ENCODE measurements at regions not wholly inside any gene's neighbourhood (a gene's known extent, or its start where the extent isn't known, plus 50 kb on each side); places are given as distances from the start of the nearest gene placed in this dataset.
"Not testable (repeated sequence)": the region's sequence is repeated elsewhere in the genome, so short reads cannot be mapped to it uniquely, and the experiment has no call there.

GRCh38 chr9:78172610-78173009 is 63.3 kb upstream of the CEP78 start:
- not testable (repeated sequence) for DNase-seq (ENCODE audit: low spot score)

DNA sequence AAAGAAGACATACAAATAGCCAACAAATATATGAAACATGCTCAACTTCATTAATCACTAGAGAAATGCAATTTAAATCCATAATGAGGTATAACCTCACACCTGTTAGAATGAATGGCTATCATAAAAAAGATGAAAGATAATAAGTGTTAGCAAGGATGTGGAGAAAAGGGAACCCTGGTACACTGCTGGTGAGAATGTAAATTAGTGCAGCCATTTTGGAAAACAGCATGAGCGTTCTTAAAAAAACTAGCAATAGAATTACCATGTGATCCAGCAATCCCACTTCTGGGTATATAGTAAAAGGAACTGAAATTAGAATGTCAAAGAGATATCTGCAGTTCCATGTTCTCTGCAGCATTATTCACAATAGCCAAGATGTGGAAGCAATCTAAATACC is 64.2 kb upstream of the CEP78 start:
- no peak for DNase-seq (ENCODE audit: low spot score)

DNA sequence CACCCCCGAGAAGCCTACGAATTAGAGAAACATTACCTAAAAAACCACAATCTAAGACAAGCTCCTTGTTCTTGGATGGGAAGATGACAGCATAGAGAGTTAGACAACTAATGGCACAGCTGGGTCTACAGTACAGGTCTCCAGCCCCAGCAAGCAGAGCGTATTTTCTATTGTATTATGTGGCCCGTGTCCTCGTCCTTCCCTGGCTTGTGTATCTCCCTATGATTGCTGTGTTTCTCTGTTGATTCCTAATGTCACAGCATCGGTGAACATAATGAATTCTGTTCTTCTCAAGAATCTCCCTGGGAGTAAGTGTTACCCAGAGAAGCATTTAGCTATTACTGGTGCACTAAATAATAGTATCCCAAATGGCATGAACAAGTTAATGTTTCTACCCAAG is 66.8 kb upstream of the CEP78 start:
- DNase-seq (ENCODE audit: low spot score) = no peak

DNA sequence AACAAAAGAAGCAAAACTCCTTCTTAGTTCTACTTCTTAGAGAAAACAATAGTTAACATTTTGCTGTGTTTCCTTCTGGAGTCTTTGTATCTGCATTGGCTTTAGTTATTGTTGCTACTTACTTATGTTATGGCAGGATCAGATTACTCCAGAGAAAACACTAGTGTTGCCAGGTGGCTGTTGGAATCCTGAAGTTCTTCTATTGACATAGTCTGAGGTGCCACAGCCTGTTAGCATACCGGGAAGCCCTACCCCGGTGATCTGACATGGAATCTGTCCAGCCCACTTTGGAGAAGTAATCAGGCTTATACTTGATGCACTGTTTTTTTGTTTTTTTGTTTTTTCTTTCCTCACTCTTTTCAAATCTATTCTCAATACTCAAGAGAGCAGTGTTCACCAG is 68.5 kb upstream of the CEP78 start:
- DNase-seq (ENCODE audit: low spot score) = no peak

DNA sequence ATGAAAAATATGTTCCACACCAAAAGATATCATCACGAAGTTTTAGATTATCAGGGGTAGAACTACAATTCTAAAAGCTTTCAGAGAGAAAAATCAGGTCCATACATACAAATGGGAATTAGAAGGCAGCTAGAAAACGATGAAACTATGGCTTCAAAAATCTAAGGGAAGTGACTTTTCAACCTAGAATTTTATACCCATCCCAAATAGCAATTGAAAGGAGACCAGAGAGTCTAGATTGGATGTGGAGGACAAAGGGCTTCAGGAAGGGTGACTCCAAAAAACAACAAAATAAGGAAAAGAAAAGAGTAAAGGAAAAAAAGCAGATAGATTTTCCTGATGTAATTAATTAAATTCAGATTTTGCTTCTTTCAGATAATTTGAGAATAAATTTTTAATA is 72.0 kb upstream of the CEP78 start:
- DNase-seq (ENCODE audit: low spot score) = no peak

- no peak for DNase-seq (ENCODE audit: low spot score)
Measured at GRCh38 chr9:78158286-78158685, 77.6 kb upstream of the CEP78 start.

- no peak for DNase-seq (ENCODE audit: low spot score)
Measured at GRCh38 chr9:78150983-78151356, 84.9 kb upstream of the CEP78 start.

- no peak for DNase-seq (ENCODE audit: low spot score)
Measured at GRCh38 chr9:78150312-78150982, 85.4 kb upstream of the CEP78 start.

DNA sequence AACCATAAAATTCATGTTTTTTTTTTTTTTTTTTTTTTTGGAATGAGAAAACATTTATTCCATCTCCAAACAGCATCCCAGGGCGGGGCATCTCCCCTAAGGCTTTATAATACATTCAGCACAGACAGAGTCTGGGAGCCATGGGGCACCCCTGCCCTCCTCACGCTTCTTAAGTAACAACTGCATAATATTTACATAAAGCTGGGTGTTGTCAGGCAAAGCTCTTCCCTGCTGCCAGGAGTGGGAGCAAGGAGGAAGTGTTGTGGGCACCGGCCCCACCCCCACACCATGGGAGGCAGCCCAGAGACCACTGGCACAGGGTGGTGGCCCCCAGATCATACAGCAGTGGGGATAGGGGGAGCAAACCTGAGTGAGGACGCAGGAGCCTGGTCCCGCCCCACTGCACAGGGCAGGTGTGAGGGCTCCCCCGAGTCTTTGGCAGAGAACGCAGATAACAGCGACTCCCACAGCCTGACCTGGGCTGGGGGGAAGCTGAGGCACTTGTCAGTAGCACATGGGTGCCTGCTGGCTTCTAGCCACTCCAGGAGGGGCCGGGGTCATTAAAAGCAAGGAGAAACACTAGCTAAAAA is 86.1 kb upstream of the CEP78 start:
- no peak for DNase-seq (ENCODE audit: low spot score)

GRCh38 chr9:78146241-78146640 is 89.6 kb upstream of the CEP78 start:
- DNase-seq (ENCODE audit: low spot score) = no peak

DNA sequence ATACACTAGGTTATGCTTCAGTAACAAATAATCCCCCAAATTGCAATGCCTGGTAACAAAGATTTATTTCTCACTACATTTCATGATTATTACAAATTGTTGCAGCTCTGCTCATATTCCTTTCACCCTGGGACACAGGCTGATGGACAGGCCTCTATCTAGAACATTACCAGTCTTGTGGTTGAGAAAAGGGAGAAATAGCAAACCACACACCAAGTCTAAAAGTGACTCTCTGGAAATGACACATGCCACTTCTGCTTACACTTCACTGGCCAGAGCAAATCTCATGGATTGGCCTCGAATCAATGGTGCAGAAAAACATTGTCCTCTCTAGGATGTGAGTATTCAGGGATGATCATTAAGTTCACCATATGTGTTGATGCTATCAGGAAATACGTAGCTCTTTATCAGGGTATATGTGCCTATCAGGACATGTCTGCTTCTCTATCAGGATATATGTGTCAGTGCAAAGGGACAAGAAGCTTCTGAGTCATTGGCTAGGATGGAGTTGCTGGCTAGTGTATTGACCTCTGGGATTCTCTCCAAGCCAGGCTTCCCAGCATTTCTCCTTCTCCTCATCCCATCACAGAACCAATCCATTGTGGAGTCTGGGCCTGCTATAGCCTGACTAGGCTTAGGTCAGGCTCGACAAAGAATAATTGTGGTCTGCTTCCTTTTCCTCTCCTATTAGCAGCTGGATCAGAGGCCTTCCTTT is 91.1 kb upstream of the CEP78 start:
- no peak for DNase-seq (ENCODE audit: low spot score)

- no peak for DNase-seq (ENCODE audit: low spot score)
Measured at GRCh38 chr9:78144008-78144381, 91.9 kb upstream of the CEP78 start.

- DNase-seq (ENCODE audit: low spot score) = no peak
Measured at GRCh38 chr9:78143281-78144007, 92.4 kb upstream of the CEP78 start.

GRCh38 chr9:78142264-78142663 is 93.6 kb upstream of the CEP78 start:
- not testable (repeated sequence) for DNase-seq (ENCODE audit: low spot score)

DNA sequence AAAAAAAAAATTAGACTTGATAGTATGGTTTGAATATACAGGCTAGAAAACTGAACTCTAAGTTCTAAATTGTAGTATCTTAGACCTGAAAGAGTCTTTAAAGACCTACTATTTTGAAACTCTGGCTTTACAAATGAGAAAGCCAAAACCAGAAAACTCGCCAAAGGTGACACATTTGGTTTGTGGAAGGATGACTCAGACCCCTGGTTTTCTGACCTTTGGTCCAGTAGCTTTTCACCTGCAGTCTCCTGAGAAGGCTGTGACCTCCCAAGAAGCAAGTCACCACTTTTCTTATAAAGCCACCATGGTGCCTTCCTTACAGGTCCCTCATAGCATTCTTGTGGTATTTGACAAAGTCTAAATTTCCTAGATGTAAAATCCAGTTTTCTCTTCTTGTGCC is 102.1 kb upstream of the CEP78 start:
- no peak for DNase-seq (ENCODE audit: low spot score)

- DNase-seq (ENCODE audit: low spot score) = peak; percentile 10
Measured at GRCh38 chr9:78132701-78133058, 101.1 kb upstream of the GNAQ start.

DNA sequence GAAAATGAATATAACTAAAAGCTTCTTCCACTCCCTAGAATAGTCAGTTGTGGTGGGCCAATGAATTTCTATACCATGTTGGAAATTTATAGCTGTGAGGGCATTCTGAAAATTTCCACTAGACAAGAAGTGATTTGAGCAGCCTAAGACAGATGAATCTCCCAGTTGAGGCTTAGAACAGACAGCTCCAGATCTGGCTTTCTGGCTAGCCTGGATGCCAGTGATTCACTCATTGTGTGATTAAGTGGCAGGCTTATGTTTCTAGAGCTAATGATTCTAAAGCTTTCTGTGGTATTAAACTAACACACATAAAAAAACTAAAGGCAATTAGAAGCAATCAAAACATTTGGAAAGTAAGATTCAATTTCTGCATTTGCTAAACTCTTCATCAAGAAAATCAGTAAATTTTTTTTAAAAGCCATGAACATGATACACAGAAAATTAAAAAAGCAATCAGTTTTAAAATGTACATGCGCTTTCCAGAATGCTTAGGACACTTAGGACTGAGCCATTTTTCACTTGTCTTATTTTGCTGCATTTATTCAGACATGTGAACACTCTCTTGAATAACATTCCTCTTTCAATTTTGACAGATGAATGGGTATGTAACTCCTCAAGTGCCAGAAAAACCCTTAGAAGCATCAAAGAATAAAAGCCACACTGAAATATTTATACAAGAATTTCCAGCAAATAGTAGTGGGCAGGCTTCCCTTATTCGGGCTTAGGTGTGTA is 100.5 kb upstream of the GNAQ start:
- DNase-seq (ENCODE audit: low spot score) = no peak

- no peak for DNase-seq (ENCODE audit: low spot score)
Measured at GRCh38 chr9:78130853-78131252, 99.2 kb upstream of the GNAQ start.

DNA sequence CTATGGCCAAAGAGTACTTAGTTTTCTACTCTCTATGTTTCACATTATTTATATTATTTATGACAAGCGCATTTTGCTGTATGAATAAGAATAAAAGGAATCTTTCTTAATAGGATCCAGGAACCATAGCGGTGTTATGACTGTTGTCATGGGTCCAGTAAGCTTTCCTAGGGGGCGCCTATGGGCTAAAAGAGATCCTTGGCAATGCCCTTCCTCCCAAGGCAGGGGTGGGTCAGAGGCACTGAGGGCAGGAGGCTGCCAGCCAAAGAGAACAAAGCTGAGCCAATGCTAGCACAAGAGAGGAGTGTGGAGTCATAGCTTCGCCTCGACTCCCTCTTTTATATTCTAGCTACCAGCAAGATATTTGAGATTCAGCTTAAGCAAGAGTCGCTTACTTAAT is 98.4 kb upstream of the GNAQ start:
- no peak for DNase-seq (ENCODE audit: low spot score)

- no peak for DNase-seq (ENCODE audit: low spot score)
Measured at GRCh38 chr9:78127279-78128225, 95.9 kb upstream of the GNAQ start.

GRCh38 chr9:78123808-78124207 is 92.2 kb upstream of the GNAQ start:
- no peak for DNase-seq (ENCODE audit: low spot score)

Data from hematopoietic multipotent progenitor cell treated with erythropoietin and hydrocortisone succinate and interleukin-3 and kit ligand, for 17 days (in vitro differentiated cells).